CD4-positive, alpha-beta T cell (primary cell): ENCODE measurements at regions not wholly inside any gene's neighbourhood (a gene's known extent, or its start where the extent isn't known, plus 50 kb on each side); places are given as distances from the start of the nearest gene placed in this dataset.

Source experiments
- ATAC-seq: fragments of 200-7000 bp; cut with Tn5 transposase; one replicate; pipeline ENCODE4 v1.10.0; 2022; ENCODE audit warnings: mild to moderate bottlenecking; ENCODE audit not compliant: poor library complexity
- CTCF ChIA-PET: fragments of 350-600 bp; sonication (Branson Sonifier 250); formaldehyde crosslinking; loops from one replicate; lab custom pipeline; 2021; ENCODE audit warnings: antibody characterized with exemption, inconsistent platforms; lab: Charles Lee
- POLR2A ChIA-PET: fragments of 350-600 bp; sonication (Branson Sonifier 250); formaldehyde crosslinking; loops from one replicate; lab custom pipeline; 2021; ENCODE audit warnings: antibody characterized with exemption, inconsistent platforms; lab: Charles Lee
- DNase-seq, 14 experiments: peaks; one replicate each; pipeline ENCODE4 v3.0.0-alpha.2; 2013 to 2020; ENCODE audit warnings: mixed read lengths in 2 of 14
- H3K27ac ChIP-seq, 2 donors: one replicate each; pipeline versions ENCODE4 v1.5.1 to v1.7.0; 2013; ENCODE audit warnings: low read length in 2 of 2, low read depth in 1 of 2, mild to moderate bottlenecking in 1 of 2
- H3K27me3 ChIP-seq, 2 experiments: 1 replicate in 1 of 2; 2 replicates in 1 of 2; pipeline versions ENCODE4 v1.6.1 to v1.7.0; 2013; ENCODE audit warnings: low read length in 2 of 2, control low read depth in 1 of 2, mild to moderate bottlenecking in 1 of 2, moderate library complexity in 1 of 2; ENCODE audit not compliant: insufficient read depth in 2 of 2, control insufficient read depth in 1 of 2
- H3K36me3 ChIP-seq: one replicate; pipeline ENCODE4 v1.6.1; 2013; ENCODE audit warnings: low read length, control low read depth; ENCODE audit not compliant: insufficient read depth
- H3K4me1 ChIP-seq: one replicate; pipeline ENCODE4 v1.6.1; 2013; ENCODE audit warnings: low read length, control low read depth; ENCODE audit not compliant: insufficient read depth
- H3K4me3 ChIP-seq: one replicate; pipeline ENCODE4 v1.5.1; 2013; ENCODE audit warnings: mild to moderate bottlenecking, low read length, moderate library complexity
- H3K9me3 ChIP-seq, 2 experiments: 1 replicate in 1 of 2; 2 replicates in 1 of 2; pipeline versions ENCODE4 v1.6.1 to v1.7.0; 2013; ENCODE audit warnings: low read length in 2 of 2, mild to moderate bottlenecking in 2 of 2, control low read depth in 1 of 2, moderate library complexity in 1 of 2; ENCODE audit not compliant: control insufficient read depth in 1 of 2, insufficient read depth in 1 of 2
- H3K27ac Mint-ChIP-seq: one replicate; pipeline ENCODE4 v1.8.0; 2020; ENCODE audit warnings: mixed read lengths
- H3K27me3 Mint-ChIP-seq: one replicate; pipeline ENCODE4 v1.8.0; 2021; ENCODE audit warnings: mixed read lengths
- H3K36me3 Mint-ChIP-seq: one replicate; pipeline ENCODE4 v1.8.0; 2021; ENCODE audit warnings: low read depth, mixed read lengths
- H3K4me1 Mint-ChIP-seq: one replicate; pipeline ENCODE4 v1.8.0; 2021; ENCODE audit warnings: low read depth, mixed read lengths
- H3K4me3 Mint-ChIP-seq: one replicate; pipeline ENCODE4 v1.8.0; 2020; ENCODE audit warnings: mild to moderate bottlenecking, mixed read lengths
- H3K9me3 Mint-ChIP-seq: one replicate; pipeline ENCODE4 v1.8.0; 2020; ENCODE audit warnings: mixed read lengths
- CTCF ChIP-seq: fragments of 200-600 bp; IDR thresholded peaks from one replicate; pipeline ENCODE4 v1.8.0; 2022; ENCODE audit warnings: antibody characterized with exemption, mild to moderate bottlenecking
- intact Hi-C, 2 experiments: fragments of 100-400 bp; cut with DNase I in 1 of 2; cut with micrococcal nuclease in 1 of 2; formaldehyde crosslinking; loops; one replicate each; pipeline versions ENCODE4 v1.15.1 to v1.9.0; 2023 to 2025; cut with DNase I, micrococcal nuclease

- Histone ChIP-seq H3K4me1 (no peaks in the 10 kb centered on the region), H3K36me3 (no peaks in the 10 kb centered on the region), H3K27me3 (peaks cover 0 to 3% of the 10 kb centered on the region in 2 experiments), H3K9me3 (no peaks in the 10 kb centered on the region), H3K4me3 (no peak overlapping the region), H3K27ac (no peak overlapping the region)
- no peaks in the 10 kb centered on the region for H3K36me3 Mint-ChIP-seq
- no peaks in the 10 kb centered on the region for H3K4me1 Mint-ChIP-seq
- no peaks in the 10 kb centered on the region for H3K9me3 Mint-ChIP-seq
- no peak for TF ChIP-seq CTCF
- ATAC-seq, result no peak
- H3K27me3 Mint-ChIP-seq, result peaks cover 1% of the 10 kb centered on the region
- CTCF ChIA-PET, result no interaction called here
- POLR2A ChIA-PET, result no interaction called here
- intact Hi-C loops, result no loop called here
- no peak overlapping the region for H3K4me3 Mint-ChIP-seq
- DNase-seq, result no peak
- no peak overlapping the region for H3K27ac Mint-ChIP-seq
Measured at GRCh38 chr6:154567695-154568220, 57.3 kb upstream of the CNKSR3 start.

- H3K27ac Mint-ChIP-seq, result no peak overlapping the region
- Histone ChIP-seq H3K4me1 (no peaks in the 10 kb centered on the region), H3K4me3 (no peak overlapping the region), H3K9me3 (no peaks in the 10 kb centered on the region), H3K27me3 (peaks cover 0 to 3% of the 10 kb centered on the region in 2 experiments), H3K27ac (no peak overlapping the region), H3K36me3 (no peaks in the 10 kb centered on the region)
- ChIA-PET POLR2A (no interaction called here), CTCF (no interaction called here)
- no peak for DNase-seq
- ATAC-seq, result no peak
- no peak overlapping the region for H3K4me3 Mint-ChIP-seq
- intact Hi-C loops, result no loop called here
- H3K9me3 Mint-ChIP-seq, result no peaks in the 10 kb centered on the region
- no peaks in the 10 kb centered on the region for H3K4me1 Mint-ChIP-seq
- no peaks in the 10 kb centered on the region for H3K36me3 Mint-ChIP-seq
- peaks cover 4% of the 10 kb centered on the region for H3K27me3 Mint-ChIP-seq
- TF ChIP-seq CTCF, result no peak
Measured at GRCh38 chr6:154569156-154569862, 58.8 kb upstream of the CNKSR3 start.

GRCh38 chr6:154570505-154570904 lies 60.0 kb upstream of the CNKSR3 start:
- TF ChIP-seq CTCF, result no peak
- ChIA-PET CTCF (no interaction called here), POLR2A (no interaction called here)
- H3K27me3 Mint-ChIP-seq, result peaks cover 4% of the 10 kb centered on the region
- H3K27ac ChIP-seq, result no peak overlapping the region
- no peak overlapping the region for H3K4me3 Mint-ChIP-seq
- H3K36me3 ChIP-seq, result no peaks in the 10 kb centered on the region
- no peaks in the 10 kb centered on the region for H3K9me3 ChIP-seq
- no peaks in the 10 kb centered on the region for H3K4me1 Mint-ChIP-seq
- intact Hi-C loops, result no loop called here
- H3K9me3 Mint-ChIP-seq, result no peaks in the 10 kb centered on the region
- no peaks in the 10 kb centered on the region for H3K36me3 Mint-ChIP-seq
- no peak for ATAC-seq
- DNase-seq, result no peak
- no peak overlapping the region for H3K4me3 ChIP-seq
- H3K4me1 ChIP-seq, result no peaks in the 10 kb centered on the region
- H3K27me3 ChIP-seq, result peaks cover 0 to 3% of the 10 kb centered on the region in 2 experiments
- no peak overlapping the region for H3K27ac Mint-ChIP-seq
